WERI-Rb-1 (cell line): ENCODE measurements at regions not wholly inside any gene's neighbourhood (a gene's known extent, or its start where the extent isn't known, plus 50 kb on each side); places are given as distances from the start of the nearest gene placed in this dataset.

ENCODE experiments used
- DNase-seq: peaks from one replicate; pipeline ENCODE4 v3.0.0-alpha.2; 2020
- H3K27ac ChIP-seq: fragments of 250-450 bp; sonication (Bioruptor Pico); 2 replicates; pipeline ENCODE4 v1.5.1; 2020; ENCODE audit warnings: mild to moderate bottlenecking, moderate library complexity
- H3K27me3 ChIP-seq: fragments of 250-450 bp; sonication (Bioruptor Pico); 2 replicates; pipeline ENCODE4 v1.5.1; 2021; ENCODE audit warnings: mild to moderate bottlenecking, low read depth, moderate library complexity; ENCODE audit not compliant: insufficient read depth, severe bottlenecking
- H3K36me3 ChIP-seq: fragments of 250-450 bp; sonication (Bioruptor Pico); 2 replicates; pipeline ENCODE4 v1.5.1; 2020; ENCODE audit warnings: mild to moderate bottlenecking, moderate library complexity
- H3K4me3 ChIP-seq: 2 replicates; pipeline ENCODE4 v1.5.1; 2011; ENCODE audit warnings: low read depth, mild to moderate bottlenecking, control low read depth, low read length
- H3K9me3 ChIP-seq: fragments of 250-450 bp; sonication (Bioruptor Pico); 2 replicates; pipeline ENCODE4 v1.5.1; 2021; ENCODE audit warnings: mild to moderate bottlenecking, moderate library complexity; ENCODE audit not compliant: severe bottlenecking
- TF ChIP-seq, protein P1 (sequence below): IDR thresholded peaks from 2 replicates; pipeline ENCODE4 v1.5.1; 2011; ENCODE audit warnings: low read depth, mild to moderate bottlenecking, control low read depth, inconsistent platforms, low read length

DNA sequence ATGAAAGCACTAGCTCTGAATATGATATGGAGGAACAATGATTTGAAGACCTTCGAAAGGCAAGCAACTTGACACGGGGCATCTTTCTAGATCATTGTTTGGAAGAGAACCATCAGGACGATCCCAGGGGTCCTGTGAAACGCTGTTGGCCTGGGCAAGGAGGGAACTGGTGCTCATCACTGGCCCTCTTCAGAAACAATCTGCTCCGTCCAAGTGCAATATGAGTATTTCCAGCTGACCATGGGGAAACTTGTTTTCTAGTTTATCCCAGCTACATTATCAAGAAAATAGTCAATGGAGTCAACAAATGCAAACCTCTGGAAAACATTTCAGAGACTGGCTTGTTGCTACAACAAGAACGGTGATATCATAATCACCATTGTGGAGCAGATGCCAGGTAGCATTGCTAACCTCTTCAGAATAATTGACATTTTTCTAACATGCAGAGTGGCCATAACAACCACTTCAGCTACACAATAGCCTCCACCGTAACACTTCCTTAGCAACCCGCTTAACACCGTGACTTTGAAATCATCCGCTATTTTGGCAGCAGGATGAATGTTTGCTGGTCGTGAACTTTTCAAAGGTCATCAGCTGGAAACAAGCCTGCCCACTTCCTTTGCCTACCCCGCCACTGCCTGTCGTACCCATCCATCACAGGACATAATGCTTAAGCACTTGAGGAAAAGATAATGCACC is 112.0 kb upstream of the PDE10A start:
- no peak for DNase-seq

DNA sequence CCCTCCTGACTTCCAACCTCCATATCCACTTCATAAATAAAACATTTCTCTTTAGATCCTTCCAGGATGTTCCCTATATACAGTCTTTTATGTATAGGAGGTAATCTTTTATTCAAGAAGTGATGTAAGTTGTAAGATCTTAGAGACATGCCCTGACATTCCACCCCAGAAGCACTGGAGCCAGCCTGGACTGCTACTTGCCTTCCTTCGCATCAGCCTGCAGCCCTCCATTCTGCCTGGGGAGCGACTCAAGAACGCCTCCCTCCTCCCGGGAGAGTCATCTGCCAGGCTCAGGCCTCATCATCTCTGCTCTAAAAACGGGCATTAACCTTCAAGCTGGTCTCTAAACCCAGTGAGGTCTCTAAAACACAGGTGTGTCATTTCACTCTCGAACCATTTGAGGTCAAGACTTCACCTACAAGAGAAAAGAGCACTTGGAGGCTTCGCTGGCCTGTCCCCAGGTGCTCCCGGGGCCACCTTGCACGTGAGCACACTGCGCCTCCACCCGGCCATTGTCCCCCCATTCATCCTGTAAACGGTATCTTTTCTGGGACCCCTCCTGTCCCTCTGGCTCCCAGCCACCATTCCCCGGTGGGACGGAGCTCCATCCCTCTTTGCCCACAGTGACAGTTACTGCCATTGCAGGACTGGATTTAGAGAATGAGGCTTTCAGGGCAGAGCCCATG is 107.5 kb upstream of the PDE10A start:
- DNase-seq: no peak
- peaks cover 82% of the 10 kb centered on the region for H3K27me3 ChIP-seq
- no peaks in the 10 kb centered on the region for H3K9me3 ChIP-seq
- TF ChIP-seq, protein P1, sequence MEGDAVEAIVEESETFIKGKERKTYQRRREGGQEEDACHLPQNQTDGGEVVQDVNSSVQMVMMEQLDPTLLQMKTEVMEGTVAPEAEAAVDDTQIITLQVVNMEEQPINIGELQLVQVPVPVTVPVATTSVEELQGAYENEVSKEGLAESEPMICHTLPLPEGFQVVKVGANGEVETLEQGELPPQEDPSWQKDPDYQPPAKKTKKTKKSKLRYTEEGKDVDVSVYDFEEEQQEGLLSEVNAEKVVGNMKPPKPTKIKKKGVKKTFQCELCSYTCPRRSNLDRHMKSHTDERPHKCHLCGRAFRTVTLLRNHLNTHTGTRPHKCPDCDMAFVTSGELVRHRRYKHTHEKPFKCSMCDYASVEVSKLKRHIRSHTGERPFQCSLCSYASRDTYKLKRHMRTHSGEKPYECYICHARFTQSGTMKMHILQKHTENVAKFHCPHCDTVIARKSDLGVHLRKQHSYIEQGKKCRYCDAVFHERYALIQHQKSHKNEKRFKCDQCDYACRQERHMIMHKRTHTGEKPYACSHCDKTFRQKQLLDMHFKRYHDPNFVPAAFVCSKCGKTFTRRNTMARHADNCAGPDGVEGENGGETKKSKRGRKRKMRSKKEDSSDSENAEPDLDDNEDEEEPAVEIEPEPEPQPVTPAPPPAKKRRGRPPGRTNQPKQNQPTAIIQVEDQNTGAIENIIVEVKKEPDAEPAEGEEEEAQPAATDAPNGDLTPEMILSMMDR: no peak
- no peaks in the 10 kb centered on the region for H3K36me3 ChIP-seq
- H3K4me3 ChIP-seq: no peak overlapping the region
- H3K27ac ChIP-seq: no peak overlapping the region

More for the DNA sequence above, 112.0 kb upstream of the PDE10A start:
- TF ChIP-seq, protein P1: no peak
- Histone ChIP-seq H3K27me3 (peaks cover 86% of the 10 kb centered on the region), H3K4me3 (no peak overlapping the region), H3K27ac (no peak overlapping the region), H3K36me3 (no peaks in the 10 kb centered on the region), H3K9me3 (no peaks in the 10 kb centered on the region)

DNA sequence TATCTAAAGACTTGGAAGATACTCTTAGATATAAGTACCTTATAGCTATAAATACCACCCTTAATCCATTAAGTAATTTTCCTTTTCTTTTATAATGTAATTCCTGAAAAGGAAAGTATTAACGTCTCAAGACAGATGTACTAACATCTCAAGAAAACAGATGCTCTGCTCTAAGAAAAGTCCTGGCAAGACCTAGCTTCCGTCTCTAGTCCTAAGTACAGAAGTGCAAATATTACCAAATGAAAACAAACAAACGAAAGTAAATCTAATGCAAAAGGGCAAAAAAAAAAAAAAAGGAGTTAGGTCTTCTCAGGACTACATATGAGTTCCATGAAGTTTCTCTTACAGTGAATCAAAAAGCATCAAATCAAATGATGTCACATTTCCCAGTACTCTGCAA is 106.8 kb upstream of the PDE10A start:
- no peaks in the 10 kb centered on the region for H3K9me3 ChIP-seq
- TF ChIP-seq, protein P1: no peak
- no peak overlapping the region for H3K4me3 ChIP-seq
- DNase-seq: no peak
- H3K36me3 ChIP-seq: no peaks in the 10 kb centered on the region
- H3K27ac ChIP-seq: no peak overlapping the region
- H3K27me3 ChIP-seq: peaks cover 77% of the 10 kb centered on the region

DNA sequence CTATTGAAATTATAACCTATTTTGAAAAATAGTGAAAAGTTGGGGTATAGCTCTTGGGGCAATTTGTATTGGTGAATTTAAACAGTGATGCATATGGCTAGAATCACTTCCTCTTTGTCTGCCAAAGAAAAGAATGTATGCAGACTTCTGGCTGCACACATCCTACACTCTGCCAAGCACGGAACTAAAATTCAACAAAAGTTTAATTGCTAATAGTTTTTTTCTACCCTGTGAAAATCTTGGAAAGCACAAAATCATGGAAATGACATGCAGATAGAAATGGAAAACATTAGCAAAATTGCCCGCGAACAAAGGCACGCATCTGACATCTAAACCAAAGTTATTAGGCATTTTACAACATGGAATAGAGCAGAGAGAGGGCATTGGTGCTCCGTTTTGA is 106.4 kb upstream of the PDE10A start:
- TF ChIP-seq, protein P1: no peak
- Histone ChIP-seq H3K36me3 (no peaks in the 10 kb centered on the region), H3K27me3 (peaks cover 77% of the 10 kb centered on the region), H3K9me3 (no peaks in the 10 kb centered on the region), H3K27ac (no peak overlapping the region), H3K4me3 (no peak overlapping the region)
- DNase-seq: no peak

DNA sequence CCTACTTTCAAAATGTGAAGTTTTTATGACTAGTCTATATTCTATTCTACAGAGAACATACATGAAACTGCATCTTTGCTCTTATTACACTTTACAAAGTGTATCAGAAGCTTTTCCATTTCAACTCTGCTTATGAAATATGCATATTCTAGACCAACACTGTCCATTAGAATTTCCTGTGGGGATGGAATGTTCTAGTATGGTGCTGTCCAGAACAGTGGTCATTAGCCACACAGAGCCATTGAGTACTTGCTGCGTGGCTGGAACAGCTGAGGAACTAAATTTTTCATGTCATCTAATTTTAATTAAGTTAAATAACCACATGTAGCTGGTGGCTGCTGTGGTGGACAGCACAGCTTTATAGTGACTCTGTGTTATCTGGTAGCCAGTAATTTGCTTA is 105.9 kb upstream of the PDE10A start:
- TF ChIP-seq, protein P1: no peak
- Histone ChIP-seq H3K4me3 (no peak overlapping the region), H3K9me3 (no peaks in the 10 kb centered on the region), H3K27me3 (peaks cover 81% of the 10 kb centered on the region), H3K27ac (no peak overlapping the region), H3K36me3 (no peaks in the 10 kb centered on the region)
- DNase-seq: no peak
